K562 (cell line): ENCODE measurements at regions not wholly inside any gene's neighbourhood (a gene's known extent, or its start where the extent isn't known, plus 50 kb on each side); places are given as distances from the start of the nearest gene placed in this dataset.

Source experiments
- ATAC-seq: fragments of 200-7000 bp; cut with Tn5 transposase; 3 replicates; pipeline ENCODE4 v1.9.1; 2020; ENCODE audit warnings: moderate library complexity
- BruUV-seq: library from RNA; stranded (reverse); fragments of 400-500 nt; replicated peaks from 2 replicates; lab custom pipeline; 2021; lab: Mats Ljungman, UMichigan
- CTCF ChIA-PET: fragments of 300-600 bp; formaldehyde crosslinking; extraction: SDS; loops from one replicate; lab custom pipeline; 2021; ENCODE audit warnings: low intra/inter-chr PET ratio; lab: Yijun Ruan, JAX
- POLR2A ChIA-PET: fragments of 300-600, 350-650 bp; sonication (Branson Sonifier 250); formaldehyde crosslinking; extraction: SDS; loops from one replicate; lab custom pipeline; 2021; ENCODE audit warnings: antibody characterized with exemption, inconsistent platforms; lab: Yijun Ruan, JAX
- DNase-seq, 4 experiments: peaks; one replicate each; pipeline versions ENCODE4 v3.0.0 to v3.0.0-alpha.2; 2011 to 2018; ENCODE audit warnings: low spot score in 3 of 4, mixed read lengths in 3 of 4; ENCODE audit errors: extremely low read depth in 1 of 4
- FAIRE-seq: peaks from 2 replicates; lab custom pipeline; 2011; peaks lifted over from hg19 to GRCh38; lab: Jason Lieb, UNC
- H2AFZ ChIP-seq: 2 replicates; pipeline ENCODE4 v1.6.0; 2011; ENCODE audit warnings: low read depth, low read length, control low read depth, inconsistent platforms
- H3K27ac ChIP-seq: fragments of 200-600 bp; 3 replicates; pipeline ENCODE4 v1.8.0; 2011; ENCODE audit warnings: low read depth, mild to moderate bottlenecking, control low read depth, inconsistent platforms, low read length, moderate library complexity, mixed read lengths; ENCODE audit errors: extremely low read depth
- H3K27me3 ChIP-seq, 2 experiments: fragments of 300-600 bp in 1 of 2; 2 replicates in 1 of 2; 3 replicates in 1 of 2; pipeline versions ENCODE4 v1.6.0 to v1.8.0; 2011; ENCODE audit warnings: inconsistent platforms in 2 of 2, low read length in 2 of 2, mild to moderate bottlenecking in 1 of 2, mixed read lengths in 1 of 2, moderate library complexity in 1 of 2; ENCODE audit not compliant: control insufficient read depth in 2 of 2, insufficient read depth in 2 of 2
- H3K36me3 ChIP-seq: fragments of 300-600 bp; 3 replicates; pipeline ENCODE4 v1.8.0; 2011; ENCODE audit warnings: mild to moderate bottlenecking, low read length, inconsistent platforms; ENCODE audit not compliant: control insufficient read depth, insufficient read depth
- H3K4me1 ChIP-seq, 2 experiments: fragments of 200-600 bp in 1 of 2; replicated peaks in 1 of 2; 2 replicates in 1 of 2; 3 replicates in 1 of 2; pipeline versions ENCODE4 v1.5.1 to v1.8.0; 2011; ENCODE audit warnings: inconsistent platforms in 2 of 2, low read length in 2 of 2, mild to moderate bottlenecking in 1 of 2, mixed read lengths in 1 of 2, moderate library complexity in 1 of 2; ENCODE audit not compliant: control insufficient read depth in 2 of 2, insufficient read depth in 2 of 2
- H3K4me2 ChIP-seq: 2 replicates; pipeline ENCODE4 v1.6.1; 2011; ENCODE audit warnings: low read length, control low read depth, inconsistent platforms, mixed read lengths; ENCODE audit not compliant: insufficient read depth
- H3K4me3 ChIP-seq: fragments of 200-600 bp; sonication (generic), shearing (Covaris generic); 2 replicates; pipeline ENCODE4 v1.5.1; 2016; ENCODE audit warnings: control low read depth, inconsistent platforms
- H3K79me2 ChIP-seq: fragments of 200-600 bp; 3 replicates; pipeline ENCODE4 v1.8.0; 2011; ENCODE audit warnings: low read length, inconsistent platforms; ENCODE audit not compliant: control insufficient read depth, insufficient read depth
- H3K9ac ChIP-seq, 2 experiments: 2 replicates each; pipeline versions ENCODE4 v1.6.0 to v1.6.1; 2011; ENCODE audit warnings: low read depth in 2 of 2, low read length in 2 of 2, control low read depth in 1 of 2, inconsistent platforms in 1 of 2, mild to moderate bottlenecking in 1 of 2, mixed read lengths in 1 of 2; ENCODE audit not compliant: insufficient read depth in 1 of 2
- H3K9me1 ChIP-seq: one replicate; pipeline ENCODE4 v1.6.0; 2011; ENCODE audit warnings: inconsistent platforms, mild to moderate bottlenecking, low read length, moderate library complexity; ENCODE audit not compliant: control insufficient read depth, insufficient read depth
- H3K9me3 ChIP-seq: replicated peaks from 2 replicates; pipeline ENCODE4 v1.5.1; 2011; ENCODE audit warnings: low read depth, low read length, inconsistent platforms; ENCODE audit not compliant: control insufficient read depth, insufficient read depth
- H4K20me1 ChIP-seq: replicated peaks from 2 replicates; pipeline ENCODE4 v1.6.1; 2011; ENCODE audit warnings: low read length, inconsistent platforms, mixed read lengths; ENCODE audit not compliant: control insufficient read depth, insufficient read depth
- ARID3B ChIP-seq: fragments of 250-450 bp; sonication (Bioruptor Pico); IDR thresholded peaks from 2 replicates; pipeline ENCODE4 v1.4.0; 2020; ENCODE audit warnings: borderline replicate concordance
- DACH1 ChIP-seq: fragments of 450-650 bp; IDR thresholded peaks from 2 replicates; pipeline ENCODE4 v1.6.1; 2018; ENCODE audit not compliant: partially characterized antibody
- EHMT2 ChIP-seq: fragments of 450-650 bp; IDR thresholded peaks from 2 replicates; pipeline ENCODE4 v1.6.1; 2018; ENCODE audit warnings: antibody characterized with exemption
- FOS ChIP-seq: IDR thresholded peaks from 3 replicates; pipeline ENCODE4 v1.6.1; 2011; ENCODE audit not compliant: insufficient read length; ENCODE audit errors: extremely low read depth
- NFIC ChIP-seq: fragments of 450-650 bp; IDR thresholded peaks from 2 replicates; pipeline ENCODE4 v1.6.1; 2017; ENCODE audit warnings: mild to moderate bottlenecking, inconsistent platforms
- NRF1 ChIP-seq, 2 experiments: fragments of 450-650 bp; IDR thresholded peaks in 1 of 2; conservative IDR thresholded peaks in 1 of 2; 2 replicates each; pipeline ENCODE4 v1.6.1; 2014; ENCODE audit warnings: mild to moderate bottlenecking in 2 of 2
- PHTF2 ChIP-seq: fragments of 250-450 bp; sonication (Bioruptor Pico); IDR thresholded peaks from 2 replicates; pipeline ENCODE4 v1.5.0; 2021; ENCODE audit warnings: mild to moderate bottlenecking
- PKNOX1 ChIP-seq: fragments of 450-650 bp; IDR thresholded peaks from 2 replicates; pipeline ENCODE4 v1.6.1; 2016
- SMAD2 ChIP-seq: fragments of 150-350 bp; IDR thresholded peaks from 2 replicates; pipeline ENCODE4 v1.6.1; 2014; ENCODE audit warnings: low read depth, mild to moderate bottlenecking, low read length
- TRIM28 ChIP-seq: fragments of 450-650 bp; IDR thresholded peaks from 2 replicates; pipeline ENCODE4 v1.6.1; 2017
- ZNF24 ChIP-seq: fragments of 450-650 bp; IDR thresholded peaks from 2 replicates; pipeline ENCODE4 v1.6.1; 2016
- ZNF507 ChIP-seq: conservative IDR thresholded peaks from 2 replicates; pipeline ENCODE4 v1.6.1; 2017; ENCODE audit warnings: missing genetic modification characterization, missing compliant biosample characterization
- WGBS: fragments of 100-300 bp; shearing (Covaris generic); methylation state at CpG from one replicate; pipeline ENCODE4 v1.1.6; 2016; ENCODE audit warnings: low coverage, mixed read lengths; ENCODE audit not compliant: insufficient coverage; ENCODE audit errors: missing lambda C conversion rate; 5-methylcytosine and 5-hydroxymethylcytosine counted together
- in situ Hi-C: fragments of 300-500 bp; cut with MboI; formaldehyde crosslinking; loops from 4 replicates; pipeline ENCODE4 v1.15.0; 2018; ENCODE audit warnings: inconsistent platforms, mixed read lengths
- intact Hi-C: fragments of 100-400 bp; cut with micrococcal nuclease; formaldehyde crosslinking; loops from 2 replicates; pipeline ENCODE4 v1.14.2; 2022

- H3K4me3 ChIP-seq: no peak overlapping the region
- no TSS peak for BruUV-seq
- no peak overlapping the region for H3K27ac ChIP-seq
- ATAC-seq: no peak
- CTCF ChIA-PET: no interaction called here
- no peak for TF ChIP-seq ARID3B (CRISPR knock-in tag)
- no peak for TF ChIP-seq EHMT2
- TF ChIP-seq PKNOX1: no peak
- TF ChIP-seq PHTF2: no peak
- no peak for TF ChIP-seq SMAD2
- no peak for TF ChIP-seq NRF1 (conservative IDR thresholded peaks at IDR 0.05 in 1 of 2, IDR thresholded peaks at IDR 0.05 in 1 of 2)
- TF ChIP-seq DACH1: no peak
- no peak for TF ChIP-seq FOS
- no peak for TF ChIP-seq ZNF24
- TF ChIP-seq TRIM28: no peak
- TF ChIP-seq ZNF507 (tag): no peak
- TF ChIP-seq NFIC: no peak
- TF ChIP-seq, all 486 proteins: peak for 0
- no peaks in the 10 kb centered on the region for H3K9me1 ChIP-seq
- FAIRE-seq: no peak
- H3K27me3 ChIP-seq: no peaks in the 10 kb centered on the region
- no peaks in the 10 kb centered on the region for H3K79me2 ChIP-seq
- H3K4me2 ChIP-seq: no peak overlapping the region
- no peaks in the 10 kb centered on the region for H3K36me3 ChIP-seq
- no peak overlapping the region for H2AFZ ChIP-seq
- H4K20me1 ChIP-seq: no peaks in the 10 kb centered on the region
- no peak overlapping the region for H3K9ac ChIP-seq
- POLR2A ChIA-PET: no interaction called here
- peaks cover 3% of the 10 kb centered on the region; the same call in 1 of the 2 replicates for H3K9me3 ChIP-seq
- H3K4me1 ChIP-seq: no peaks in the 10 kb centered on the region
- WGBS: 0% methylated on average over 3 of the region's 4 CpGs
- DNase-seq: no peak
- in situ Hi-C loops: no loop called here
- intact Hi-C loops: no loop called here
Measured at GRCh38 chr2:116223912-116224311, 1590.6 kb upstream of the DDX18 start.
